Neural progenitor cell (in vitro differentiated cells): ENCODE measurements at regions not wholly inside any gene's neighbourhood (a gene's known extent, or its start where the extent isn't known, plus 50 kb on each side); places are given as distances from the start of the nearest gene placed in this dataset.

Source experiments
- DNase-seq: peaks from one replicate; pipeline ENCODE4 v3.0.0-alpha.2; 2016; ENCODE audit warnings: low spot score
- H2AFZ ChIP-seq: fragments of 200-600 bp; sonication (generic); replicated peaks from 2 replicates; pipeline ENCODE4 v1.6.1; 2016; ENCODE audit warnings: antibody characterized with exemption
- H3F3A ChIP-seq: fragments of 200-600 bp; sonication (generic); 2 replicates; pipeline ENCODE4 v1.6.1; 2016; ENCODE audit warnings: antibody characterized with exemption, low read depth
- H3K27ac ChIP-seq: fragments of 200-600 bp; sonication (generic); 2 replicates; pipeline ENCODE4 v1.5.1; 2016; ENCODE audit warnings: mild to moderate bottlenecking
- H3K27me3 ChIP-seq: fragments of 200-600 bp; sonication (generic); 2 replicates; pipeline ENCODE4 v1.6.1; 2016; ENCODE audit warnings: mild to moderate bottlenecking, moderate library complexity
- H3K36me3 ChIP-seq: fragments of 200-600 bp; sonication (generic); 2 replicates; pipeline ENCODE4 v1.5.1; 2016
- H3K4me1 ChIP-seq: fragments of 200-600 bp; sonication (generic); 2 replicates; pipeline ENCODE4 v1.6.1; 2016; ENCODE audit warnings: mixed run types
- H3K4me2 ChIP-seq: fragments of 200-600 bp; sonication (generic); 2 replicates; pipeline ENCODE4 v1.6.1; 2016
- H3K4me3 ChIP-seq: fragments of 200-600 bp; sonication (generic); 2 replicates; pipeline ENCODE4 v1.5.1; 2016
- H3K79me2 ChIP-seq: fragments of 200-600 bp; sonication (generic); 2 replicates; pipeline ENCODE4 v1.6.1; 2016; ENCODE audit warnings: low read depth
- H3K9ac ChIP-seq: fragments of 200-600 bp; sonication (generic); 2 replicates; pipeline ENCODE4 v1.6.1; 2016
- H3K9me3 ChIP-seq: fragments of 200-600 bp; sonication (generic); 2 replicates; pipeline ENCODE4 v1.5.1; 2016; ENCODE audit warnings: low read depth
- H4K20me1 ChIP-seq: fragments of 200-600 bp; sonication (generic); 2 replicates; pipeline ENCODE4 v1.6.1; 2016; ENCODE audit warnings: low read depth
- H3K27ac Mint-ChIP-seq: 3 replicates; pipeline ENCODE4 v1.8.0; 2021; ENCODE audit warnings: mixed read lengths
- H3K27me3 Mint-ChIP-seq: 2 replicates; pipeline ENCODE4 v1.8.0; 2022; ENCODE audit warnings: low read depth, mild to moderate bottlenecking, inconsistent platforms, moderate library complexity, mixed read lengths; ENCODE audit not compliant: insufficient read depth
- H3K36me3 Mint-ChIP-seq: 3 replicates; pipeline ENCODE4 v1.8.0; 2021; ENCODE audit warnings: mixed read lengths
- H3K4me1 Mint-ChIP-seq: 3 replicates; pipeline ENCODE4 v1.8.0; 2021; ENCODE audit warnings: mixed read lengths
- H3K4me3 Mint-ChIP-seq: 3 replicates; pipeline ENCODE4 v1.8.0; 2021; ENCODE audit warnings: mild to moderate bottlenecking, moderate library complexity, mixed read lengths
- H3K9me3 Mint-ChIP-seq: 3 replicates; pipeline ENCODE4 v1.8.0; 2020; ENCODE audit warnings: mixed read lengths
- CTCF ChIP-seq: fragments of 200-600 bp; sonication (generic); IDR thresholded peaks from 2 replicates; pipeline ENCODE4 v1.5.1; 2017; ENCODE audit warnings: antibody characterized with exemption, mild to moderate bottlenecking
- EZH2 ChIP-seq: fragments of 200-600 bp; sonication (generic); IDR thresholded peaks from 2 replicates; pipeline ENCODE4 v1.6.1; 2017; ENCODE audit warnings: antibody characterized with exemption, mild to moderate bottlenecking, moderate library complexity
- EZH2phosphoT487 ChIP-seq: fragments of 200-600 bp; sonication (generic); IDR thresholded peaks from 2 replicates; pipeline ENCODE4 v1.6.1; 2017; ENCODE audit warnings: antibody characterized with exemption

- no peaks in the 10 kb centered on the region for H3K4me1 ChIP-seq
- H3K27ac ChIP-seq: no peak overlapping the region
- no peaks in the 10 kb centered on the region for H4K20me1 ChIP-seq
- H3K79me2 ChIP-seq: no peaks in the 10 kb centered on the region
- TF ChIP-seq CTCF (no peak), EZH2 (no peak), EZH2phosphoT487 (no peak)
- no peaks in the 10 kb centered on the region for H3K9me3 ChIP-seq
- no peak overlapping the region for H3K4me3 Mint-ChIP-seq
- H3K4me3 ChIP-seq: no peak overlapping the region
- no peak overlapping the region for H3K4me2 ChIP-seq
- no peaks in the 10 kb centered on the region for H3K9me3 Mint-ChIP-seq
- no peaks in the 10 kb centered on the region for H3K36me3 ChIP-seq
- no peak for DNase-seq
- H3K9ac ChIP-seq: no peak overlapping the region
- no peaks in the 10 kb centered on the region for H3K27me3 ChIP-seq
- H3K36me3 Mint-ChIP-seq: no peaks in the 10 kb centered on the region
- H3K4me1 Mint-ChIP-seq: no peaks in the 10 kb centered on the region
- no peak overlapping the region for H2AFZ ChIP-seq
- H3F3A ChIP-seq: no peaks in the 10 kb centered on the region
- no peak overlapping the region for H3K27ac Mint-ChIP-seq
- peaks cover 4% of the 10 kb centered on the region for H3K27me3 Mint-ChIP-seq
These were observed 260.7 kb upstream of the CSF3R start for GRCh38 chr1:36743286-36744005.

- H3K36me3 Mint-ChIP-seq: no peaks in the 10 kb centered on the region
- DNase-seq: no peak
- TF ChIP-seq EZH2phosphoT487 (no peak), EZH2 (no peak), CTCF (no peak)
- Histone ChIP-seq H3K79me2 (no peaks in the 10 kb centered on the region), H2AFZ (no peak overlapping the region), H3K4me3 (no peak overlapping the region), H3K9me3 (no peaks in the 10 kb centered on the region), H3K36me3 (no peaks in the 10 kb centered on the region), H3K27ac (no peak overlapping the region), H3K4me2 (no peak overlapping the region), H3K4me1 (peaks cover 19% of the 10 kb centered on the region), H4K20me1 (no peaks in the 10 kb centered on the region), H3K9ac (no peak overlapping the region), H3F3A (peaks cover 3% of the 10 kb centered on the region), H3K27me3 (no peaks in the 10 kb centered on the region)
- H3K4me3 Mint-ChIP-seq: no peak overlapping the region
- no peaks in the 10 kb centered on the region for H3K9me3 Mint-ChIP-seq
- H3K4me1 Mint-ChIP-seq: peaks cover 10% of the 10 kb centered on the region
- H3K27me3 Mint-ChIP-seq: peaks cover 7% of the 10 kb centered on the region
- H3K27ac Mint-ChIP-seq: no peak overlapping the region
These were observed 258.4 kb upstream of the CSF3R start for GRCh38 chr1:36741066-36741465.

- no peak for DNase-seq
- Histone ChIP-seq H2AFZ (no peak overlapping the region), H3K27me3 (no peaks in the 10 kb centered on the region), H3K4me3 (no peak overlapping the region), H3F3A (peaks cover 3% of the 10 kb centered on the region), H3K9me3 (no peaks in the 10 kb centered on the region), H3K36me3 (no peaks in the 10 kb centered on the region), H3K4me2 (no peak overlapping the region), H3K4me1 (peaks cover 19% of the 10 kb centered on the region), H3K27ac (no peak overlapping the region), H3K9ac (no peak overlapping the region), H3K79me2 (no peaks in the 10 kb centered on the region), H4K20me1 (no peaks in the 10 kb centered on the region)
- Mint-ChIP-seq H3K4me3 (no peak overlapping the region), H3K27ac (no peak overlapping the region), H3K36me3 (no peaks in the 10 kb centered on the region), H3K9me3 (no peaks in the 10 kb centered on the region), H3K4me1 (peaks cover 10% of the 10 kb centered on the region), H3K27me3 (peaks cover 7% of the 10 kb centered on the region)
- TF ChIP-seq EZH2phosphoT487 (no peak), EZH2 (no peak), CTCF (no peak)
These were observed 257.7 kb upstream of the CSF3R start for GRCh38 chr1:36740446-36740845.
